ENCODE measurements at regions not wholly inside any gene's neighbourhood (a gene's known extent, or its start where the extent isn't known, plus 50 kb on each side); places are given as distances from the start of the nearest gene placed in this dataset.
A peak's percentile ranks its signal among the peaks of the same experiment; 100 is the strongest.

DNA sequence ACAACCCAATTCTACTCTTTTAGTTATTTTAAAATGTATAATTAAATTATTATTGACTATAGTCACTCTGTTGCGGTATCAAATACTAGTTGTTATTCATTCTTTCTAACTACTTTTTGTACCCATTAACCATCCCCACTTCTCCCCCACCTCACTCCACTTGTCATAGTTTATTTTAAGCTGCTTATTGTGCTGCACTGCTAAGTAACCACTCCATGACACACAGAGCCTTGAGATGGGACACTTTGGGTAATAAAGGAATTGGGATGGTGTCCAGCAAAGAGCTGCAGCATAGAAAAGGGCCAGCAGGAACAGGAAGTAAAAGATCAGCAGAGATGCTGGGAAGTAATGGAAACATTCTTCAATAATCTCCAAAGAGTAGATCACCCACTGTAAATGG, 123.0 kb downstream of the RPS29 start:
- no peak for DNase-seq

DNA sequence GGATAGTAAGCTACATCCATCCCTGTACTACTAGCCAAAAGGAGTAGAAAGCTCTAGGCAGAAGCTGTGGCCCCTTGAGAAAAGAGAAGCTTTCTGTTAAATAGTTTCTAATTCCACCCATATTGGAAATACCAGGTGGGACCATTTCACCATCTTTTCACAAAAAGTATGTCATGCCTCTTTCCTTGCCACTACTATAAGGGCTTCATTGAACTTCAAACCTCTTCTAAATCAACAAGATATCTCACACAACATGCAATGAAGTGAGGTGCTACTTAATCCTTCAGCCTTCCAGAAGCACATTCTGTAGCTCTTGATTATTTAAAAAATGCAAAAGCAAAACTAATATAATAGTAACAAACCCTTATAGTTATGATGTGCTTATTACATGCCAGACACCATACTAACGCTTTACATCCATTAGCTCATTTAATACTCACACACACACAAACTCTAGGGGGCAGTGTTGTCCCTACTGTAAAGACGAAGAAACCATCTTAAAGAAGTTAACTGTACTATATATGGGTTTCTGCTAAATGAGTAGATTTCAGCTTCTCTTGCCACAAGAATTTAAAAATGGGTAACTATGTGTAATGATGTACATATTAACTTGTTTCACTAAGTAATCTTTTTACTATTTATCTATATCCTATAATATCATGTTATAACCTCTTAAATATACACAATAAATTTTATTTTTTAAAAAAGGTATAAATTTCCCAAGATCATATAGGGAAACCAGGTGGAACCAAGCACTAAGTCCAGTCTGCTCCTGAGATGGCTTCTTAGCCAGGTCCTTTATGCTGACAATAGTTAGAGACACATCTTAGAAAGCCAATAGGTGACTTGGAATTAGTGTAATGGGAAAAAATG, 124.4 kb downstream of the RPS29 start:
- DNase-seq: peak; percentile 59

DNA sequence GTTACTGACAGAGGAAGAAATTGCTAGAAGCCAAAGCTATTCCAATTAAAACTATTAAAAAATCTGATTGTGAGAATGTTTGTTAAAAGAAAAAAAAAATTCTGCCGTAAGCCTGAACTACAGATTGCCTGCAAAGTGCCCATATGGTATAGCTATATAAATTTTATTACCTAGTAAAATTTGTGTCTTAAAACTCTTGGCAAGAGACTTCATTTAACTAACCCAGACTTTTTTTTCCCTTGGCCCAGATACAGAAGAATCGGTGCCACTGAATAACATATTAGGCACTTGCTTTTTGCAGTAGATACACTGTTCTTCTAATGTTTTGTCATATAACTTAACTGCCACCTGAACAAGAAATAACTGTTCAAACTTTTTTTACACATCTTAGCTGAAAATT, 125.5 kb downstream of the RPS29 start:
- DNase-seq: no peak

DNA sequence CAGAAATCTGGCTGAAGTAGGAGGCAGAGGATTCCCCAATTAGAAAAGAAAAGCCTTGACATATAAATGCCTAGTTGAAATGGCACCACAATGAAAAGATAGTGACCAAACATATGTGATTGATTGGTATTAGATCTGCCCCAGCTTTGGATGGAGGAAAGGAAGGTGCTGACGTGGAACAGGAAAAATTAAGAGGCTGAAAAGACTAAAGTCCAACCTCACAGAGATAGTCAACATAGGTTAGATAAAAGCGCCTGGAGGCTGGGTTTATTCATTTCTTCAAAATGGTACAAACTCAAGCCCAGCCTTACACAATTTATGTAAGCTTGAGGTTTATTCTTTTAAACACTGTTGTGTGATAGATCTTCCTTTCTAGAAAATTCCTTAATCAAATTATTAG, 129.6 kb downstream of the RPS29 start:
- no peak for DNase-seq

DNA sequence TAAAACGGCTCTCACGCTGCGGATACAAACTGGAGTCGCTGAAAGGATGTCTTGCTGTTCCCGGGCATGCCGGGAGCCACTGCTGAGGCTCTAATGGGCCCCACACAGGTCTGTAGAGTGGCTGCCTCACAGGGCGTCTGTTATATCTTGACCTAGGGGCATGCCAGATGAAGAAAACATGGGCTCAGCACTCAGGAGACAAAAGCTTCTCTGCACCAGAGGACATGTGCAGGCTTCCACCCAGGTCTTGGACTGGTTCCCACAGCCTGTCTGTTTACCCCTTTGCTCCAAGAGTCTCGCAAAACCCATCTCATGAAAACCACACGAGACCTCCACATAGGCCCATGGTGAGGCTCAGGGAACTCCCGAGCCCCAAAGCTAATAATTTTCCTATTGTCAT, 134.2 kb downstream of the RPS29 start:
- DNase-seq: no peak

DNA sequence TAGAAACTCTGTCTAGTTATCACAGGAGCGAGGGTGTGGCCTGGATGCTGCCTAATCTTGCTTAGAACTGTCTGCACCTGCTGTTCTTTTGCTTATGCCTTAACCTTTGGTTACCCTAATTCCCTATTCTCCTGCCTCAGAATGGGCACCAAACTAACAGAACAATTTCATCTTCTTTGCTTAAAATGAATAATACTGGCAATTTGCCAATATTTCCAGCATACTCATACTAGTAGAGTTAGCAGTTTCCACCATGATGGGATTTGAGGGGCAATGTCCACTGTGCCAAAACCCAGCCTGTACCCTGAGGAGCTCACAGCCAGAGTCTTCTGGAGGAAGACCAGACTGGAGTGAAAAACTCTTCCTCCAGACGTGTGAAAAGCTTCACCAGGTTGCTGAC, 136.4 kb downstream of the RPS29 start:
- no peak for DNase-seq

DNA sequence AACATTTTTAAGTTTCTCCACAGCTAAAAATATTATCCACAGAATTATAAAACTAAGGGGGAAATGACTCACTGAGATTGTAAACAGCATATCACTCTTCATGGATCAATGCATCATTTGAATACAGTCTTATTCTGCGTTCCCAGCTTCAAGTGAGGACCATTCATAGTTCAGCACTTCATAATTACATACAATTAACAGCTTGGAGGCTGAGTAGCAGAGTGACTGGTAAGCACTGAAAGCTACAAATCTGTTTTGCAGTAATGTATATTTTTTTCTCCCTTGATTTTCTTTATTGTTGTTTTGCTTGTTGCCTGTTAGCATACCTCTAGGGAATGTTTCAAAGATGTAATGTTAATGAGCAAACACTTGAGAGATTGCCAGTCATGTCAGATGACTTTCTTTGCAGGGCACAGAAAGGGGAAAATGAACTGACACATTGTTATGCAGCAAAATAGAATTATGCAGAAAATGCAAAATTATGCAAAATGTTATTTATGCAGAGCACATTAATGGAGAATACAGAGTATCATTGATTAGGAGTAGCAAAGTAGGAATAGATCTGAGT, 138.6 kb downstream of the RPS29 start:
- DNase-seq: no peak

DNA sequence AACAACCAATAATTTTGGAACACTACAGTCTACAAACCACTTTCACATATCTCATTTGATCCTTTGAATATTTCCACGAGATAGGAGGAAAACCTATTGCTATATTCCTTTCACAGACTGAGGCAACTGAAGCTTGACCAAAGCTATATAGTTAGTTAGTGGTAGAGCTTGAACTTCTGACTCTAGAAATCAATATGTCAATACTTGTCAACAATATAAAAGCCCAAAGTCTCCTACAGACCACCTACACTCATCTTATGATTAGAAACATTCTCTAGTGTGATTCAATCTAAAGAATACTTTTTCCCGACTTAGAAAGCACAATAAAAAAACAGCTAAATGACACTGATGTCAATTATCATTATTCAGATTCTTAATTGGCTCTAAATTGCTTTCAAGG, 139.4 kb downstream of the RPS29 start:
- DNase-seq: no peak

DNA sequence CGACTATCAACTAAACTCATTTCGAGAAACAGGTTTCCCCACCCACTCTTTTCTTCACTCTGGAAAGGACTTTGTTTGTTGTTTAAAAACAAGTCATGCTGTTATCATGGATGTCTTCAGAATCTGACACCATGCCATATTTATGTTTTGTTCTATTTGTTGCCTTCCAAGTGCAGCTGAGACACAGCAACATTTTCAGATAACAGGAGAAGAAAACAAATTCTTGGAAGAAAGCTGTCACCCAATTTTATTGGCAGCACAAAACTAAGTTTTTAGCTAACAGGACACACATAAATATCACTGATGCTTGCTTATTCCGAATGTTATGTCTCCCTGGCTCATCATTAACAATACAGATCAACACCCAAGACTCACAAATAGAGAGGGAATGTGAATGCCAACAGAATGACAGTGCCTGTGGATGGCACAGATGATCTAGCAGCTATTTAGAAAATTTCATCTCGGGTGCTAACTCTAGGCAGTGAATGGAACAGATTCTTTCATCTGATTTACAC, 147.9 kb downstream of the RPS29 start:
- no peak for DNase-seq

DNA sequence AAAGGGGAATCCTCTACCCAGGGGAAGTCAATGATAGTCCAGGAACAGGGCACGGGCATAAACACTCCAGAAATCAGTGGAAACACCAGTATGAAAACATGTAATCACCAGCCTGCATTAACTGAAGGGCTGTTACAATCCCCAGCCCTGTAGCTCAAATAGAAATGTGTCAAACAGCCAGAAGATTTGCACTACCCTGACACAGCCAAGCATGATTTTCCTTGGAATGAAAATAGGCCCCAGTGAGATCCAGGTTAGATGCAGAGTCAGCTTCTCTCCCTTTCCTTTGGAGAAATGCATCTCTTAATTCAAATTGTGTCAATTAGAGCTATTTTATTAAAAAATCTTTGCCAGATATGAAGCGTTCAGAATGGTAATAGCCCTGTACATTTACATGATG, 158.1 kb downstream of the RPS29 start:
- no peak for DNase-seq

DNA sequence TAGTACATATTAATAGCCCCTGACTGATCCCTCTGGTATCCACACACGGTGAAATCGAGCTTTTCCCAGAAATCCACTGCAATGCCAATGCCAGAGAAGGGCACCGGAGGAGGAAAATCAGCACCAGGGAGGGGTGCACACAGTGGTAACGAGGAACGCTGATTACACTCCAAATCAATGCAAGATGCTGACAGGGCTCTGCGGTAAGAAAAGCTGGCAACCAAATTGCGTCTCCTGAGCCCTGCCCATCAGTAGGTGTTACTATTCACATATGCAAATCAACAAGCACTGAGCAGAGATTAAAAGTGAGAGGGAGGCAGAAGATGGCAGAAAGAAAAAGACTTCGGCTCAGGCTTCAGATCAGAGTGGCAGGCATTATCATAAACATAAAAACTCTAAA, 159.1 kb downstream of the RPS29 start:
- DNase-seq: no peak

DNA sequence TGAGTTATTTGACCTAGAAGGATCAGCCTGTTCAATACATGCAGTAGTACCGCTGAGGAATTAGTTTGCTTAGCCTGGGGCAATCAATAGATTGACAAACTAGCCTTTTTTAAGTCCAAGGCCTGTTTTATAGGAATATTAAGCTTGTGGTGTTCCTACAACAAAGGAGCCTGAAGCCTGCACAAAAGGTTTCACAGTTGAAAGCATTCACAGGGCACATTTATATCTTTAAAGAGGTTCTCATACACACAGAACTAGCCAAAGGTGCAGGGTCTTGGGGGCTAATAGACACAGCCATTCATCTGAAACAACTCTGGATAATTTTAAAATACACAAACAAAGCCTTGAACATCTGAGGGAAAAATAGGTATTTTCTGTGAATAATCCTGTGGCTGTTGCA, 160.3 kb downstream of the RPS29 start:
- no peak for DNase-seq

DNA sequence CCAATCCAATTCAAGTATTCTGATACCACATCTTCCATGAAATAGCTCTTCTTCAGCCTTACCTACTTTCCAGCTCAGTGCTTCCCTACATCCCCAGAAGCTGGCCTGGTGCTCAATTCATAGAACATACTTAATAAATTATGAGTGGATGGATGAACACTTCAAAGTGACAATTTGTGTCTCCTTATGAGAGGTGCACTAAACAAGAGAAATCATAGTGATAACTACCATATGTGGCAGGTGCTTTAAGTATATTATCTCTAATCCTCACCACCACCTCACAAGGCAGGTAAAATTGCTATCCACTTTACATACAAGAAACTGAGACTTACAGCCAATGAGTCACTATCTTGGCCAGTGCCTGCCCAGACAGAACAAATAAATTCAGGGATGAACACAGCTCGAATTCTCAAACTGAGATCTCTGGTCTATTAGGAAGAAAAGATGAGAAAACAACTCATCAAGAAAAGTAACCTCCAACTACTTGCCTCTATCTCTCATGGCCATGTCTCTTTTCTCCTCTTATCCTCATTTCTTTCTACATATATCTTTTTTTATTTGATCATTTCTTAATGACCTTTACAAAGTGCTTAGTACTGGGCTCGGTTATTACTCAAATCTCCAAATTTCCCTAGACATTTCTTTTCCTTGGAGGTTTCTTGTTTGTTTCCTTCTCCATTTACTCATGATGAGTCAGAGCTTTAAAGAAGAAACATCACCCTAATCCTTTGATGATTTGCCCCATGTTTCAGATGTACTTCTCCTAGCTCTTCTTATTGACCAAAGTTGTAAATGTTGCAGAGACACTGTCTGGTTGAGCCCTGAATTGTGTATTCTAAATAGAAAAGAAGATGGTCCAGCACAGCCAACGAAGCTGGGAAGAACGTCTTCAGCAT, 161.5 kb downstream of the RPS29 start:
- DNase-seq: no peak

DNA sequence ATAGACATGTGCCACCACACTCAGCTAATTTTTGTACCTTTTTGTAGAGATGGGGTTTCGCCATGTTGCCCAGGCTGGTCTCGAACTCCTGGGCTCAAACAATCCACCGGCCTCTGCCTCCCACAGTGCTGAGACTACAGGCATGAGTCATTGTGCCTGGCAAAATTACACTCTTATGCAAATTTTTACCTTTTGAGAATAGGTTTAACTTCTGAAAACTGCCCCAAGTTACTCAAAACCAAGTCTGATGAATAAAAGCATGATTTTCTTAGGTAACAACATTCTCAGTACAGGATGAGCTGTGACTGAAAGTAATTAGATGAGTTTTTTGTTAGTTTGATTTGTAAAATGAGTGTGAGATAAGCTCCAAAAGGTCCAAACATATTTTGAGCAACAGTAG, 166.0 kb downstream of the RPS29 start:
- no peak for DNase-seq

DNA sequence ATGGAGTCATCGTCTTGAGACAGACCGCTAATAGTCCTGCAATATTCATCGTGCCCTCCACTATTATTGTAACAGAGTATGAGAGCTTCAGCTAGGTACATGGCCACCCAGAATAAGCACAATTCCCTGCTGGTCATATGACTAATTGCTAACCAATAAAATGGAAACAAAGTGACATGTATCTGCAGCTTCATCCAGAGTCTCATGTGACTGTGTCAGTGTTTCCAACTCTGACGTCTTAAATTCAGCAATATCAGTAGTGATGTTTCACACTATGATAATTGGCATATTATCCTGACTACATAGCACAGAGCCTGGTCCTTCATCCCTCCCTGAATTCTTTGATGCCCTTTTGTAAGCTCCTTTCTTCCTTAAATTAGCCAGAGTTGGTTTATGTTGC, 167.4 kb downstream of the RPS29 start:
- no peak for DNase-seq

DNA sequence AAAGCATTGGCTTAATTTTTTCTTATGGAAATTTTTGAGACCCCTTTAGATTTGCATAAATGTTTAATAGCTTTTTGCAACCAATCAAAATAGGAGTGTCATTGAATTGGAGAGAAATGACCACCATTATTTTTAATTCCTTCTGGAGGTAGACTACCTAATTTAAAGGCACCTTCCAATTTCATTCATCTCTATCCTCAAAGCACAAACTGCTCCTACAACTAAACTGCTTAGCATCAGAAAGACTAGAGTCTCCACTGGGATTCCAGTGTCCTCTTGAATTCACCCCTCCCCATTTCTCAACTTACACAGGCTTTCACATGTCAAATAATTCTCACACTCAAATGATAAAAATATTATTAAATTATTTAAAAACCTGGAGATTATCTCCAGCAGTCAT, 168.4 kb downstream of the RPS29 start:
- no peak for DNase-seq

DNA sequence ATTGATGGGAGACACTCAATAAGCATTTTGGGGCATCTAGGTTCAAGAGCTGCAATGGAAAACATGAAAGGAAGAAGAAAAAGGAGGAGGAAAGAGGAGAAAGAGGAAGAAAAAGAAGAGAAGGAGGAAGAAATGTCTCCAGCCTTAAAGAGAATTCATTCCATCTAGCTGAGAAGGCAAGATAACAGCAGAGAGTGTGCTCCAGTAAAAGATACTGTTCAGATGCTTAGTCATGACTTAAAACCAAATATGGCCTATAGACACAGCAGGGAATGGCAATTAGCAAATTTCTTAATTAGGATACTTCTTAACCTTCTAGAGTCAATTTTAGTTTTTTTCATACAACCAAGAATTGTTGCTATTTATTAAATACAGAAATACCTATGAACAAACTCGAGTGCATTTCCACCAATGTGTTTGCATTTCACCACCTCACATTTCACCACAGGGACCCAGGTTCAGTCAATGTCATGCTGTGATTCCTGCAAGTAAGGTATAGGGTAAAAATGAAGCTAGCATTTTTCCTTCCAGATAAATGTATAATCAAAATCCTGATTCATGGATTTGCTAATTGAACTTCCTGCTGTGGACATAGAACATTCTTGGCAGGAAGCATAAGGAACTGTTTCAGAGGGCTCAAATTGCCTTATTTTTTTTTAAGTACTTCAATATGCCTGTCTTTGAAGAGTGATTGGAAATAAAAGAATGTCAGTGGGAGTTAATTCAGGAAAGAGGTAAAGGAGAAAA, 177.8 kb downstream of the RPS29 start:
- no peak for DNase-seq

DNA sequence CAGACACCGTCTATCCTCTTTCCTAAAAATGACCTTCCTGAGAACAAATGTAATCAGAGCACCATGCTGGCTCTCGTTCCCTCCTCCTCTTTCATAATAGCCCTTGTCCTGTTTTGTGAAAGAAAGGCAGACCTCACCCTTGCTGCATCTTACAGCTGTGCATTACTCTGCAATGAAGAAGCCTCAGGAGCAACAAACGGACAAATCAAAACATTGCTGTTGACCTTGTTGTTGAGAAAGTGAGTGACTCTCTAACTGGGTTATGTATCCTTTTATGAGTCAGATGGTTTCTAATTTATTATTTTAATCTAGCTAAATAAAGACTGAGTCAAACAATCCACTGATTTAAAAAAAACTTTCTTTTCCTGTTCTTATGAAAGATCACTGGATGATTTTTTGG, 180.9 kb downstream of the RPS29 start:
- no peak for DNase-seq

DNA sequence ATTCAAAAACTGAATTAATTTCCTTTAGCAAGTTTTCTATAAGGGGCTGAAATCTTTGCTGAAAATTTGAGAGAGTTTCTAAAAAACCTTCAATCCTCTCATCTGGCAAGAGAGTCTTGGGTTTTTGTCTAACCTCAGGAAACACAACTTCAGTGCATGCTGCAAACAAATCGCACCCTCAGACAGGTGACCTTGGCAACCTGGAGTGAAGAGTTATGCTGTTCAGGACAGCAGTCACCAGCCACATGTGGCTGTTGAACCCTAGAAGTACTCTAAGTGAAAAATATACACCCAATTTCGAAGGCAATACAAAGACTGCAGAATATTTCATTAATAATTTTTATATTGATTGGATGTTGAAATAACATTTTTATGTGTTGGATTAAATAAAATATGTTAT, 184.8 kb downstream of the RPS29 start:
- no peak for DNase-seq

DNA sequence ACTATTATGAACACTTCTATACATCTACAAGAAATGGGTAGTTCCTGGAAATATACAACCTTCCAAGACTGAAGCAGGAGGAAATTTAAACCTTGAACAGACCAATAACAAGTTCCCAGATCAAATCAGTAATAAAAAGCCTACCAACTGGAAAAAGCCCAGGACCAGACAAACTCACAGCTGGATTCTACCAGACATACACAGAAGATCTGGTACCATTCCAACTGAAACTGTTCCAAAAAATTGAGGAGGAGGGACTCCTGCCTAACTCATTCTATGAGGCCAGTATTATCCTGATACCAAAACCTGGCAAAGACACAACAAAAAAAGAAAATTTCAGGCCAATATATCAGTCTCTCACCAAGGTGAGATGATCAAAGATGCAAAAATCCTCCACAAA, 189.4 kb downstream of the RPS29 start:
- DNase-seq: no peak

DNA sequence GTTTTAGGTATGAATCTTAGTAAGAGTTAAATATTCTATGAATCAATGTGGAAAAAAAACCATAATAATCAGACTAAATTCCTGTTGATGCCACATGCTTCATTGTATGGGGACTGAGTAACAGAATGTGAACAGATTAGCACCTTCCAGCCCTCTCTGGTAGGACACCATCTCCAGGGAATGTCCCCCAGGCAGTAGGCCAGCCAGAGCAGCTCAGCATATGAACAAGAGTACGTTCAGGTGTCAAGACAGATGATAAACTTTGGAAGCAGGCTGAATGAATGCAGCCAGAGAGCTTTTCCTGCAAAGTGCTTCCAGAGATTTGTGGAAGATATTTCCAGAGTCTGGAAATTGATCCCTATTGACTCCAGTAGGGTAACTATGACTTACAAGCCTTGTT, 204.4 kb downstream of the RPS29 start:
- no peak for DNase-seq

DNA sequence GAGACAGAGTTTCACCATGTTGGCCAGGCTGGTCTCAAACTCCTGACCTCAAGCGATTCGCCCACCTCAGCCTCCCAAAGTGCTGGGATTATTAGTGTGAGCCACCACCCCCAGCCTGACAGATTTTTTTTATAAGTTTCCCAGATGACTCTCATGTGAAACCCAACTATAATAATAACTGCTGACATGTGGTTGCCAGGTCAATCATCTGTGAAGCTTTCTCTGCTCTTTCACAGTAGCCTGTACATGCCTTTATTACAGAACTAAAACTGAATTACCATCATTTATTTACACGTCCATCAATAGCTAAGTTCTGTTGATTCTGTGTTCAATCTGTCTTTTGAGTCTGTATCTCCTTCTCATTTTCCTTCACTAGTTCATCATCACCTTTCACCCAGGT, 218.5 kb downstream of the RPS29 start:
- no peak for DNase-seq

DNA sequence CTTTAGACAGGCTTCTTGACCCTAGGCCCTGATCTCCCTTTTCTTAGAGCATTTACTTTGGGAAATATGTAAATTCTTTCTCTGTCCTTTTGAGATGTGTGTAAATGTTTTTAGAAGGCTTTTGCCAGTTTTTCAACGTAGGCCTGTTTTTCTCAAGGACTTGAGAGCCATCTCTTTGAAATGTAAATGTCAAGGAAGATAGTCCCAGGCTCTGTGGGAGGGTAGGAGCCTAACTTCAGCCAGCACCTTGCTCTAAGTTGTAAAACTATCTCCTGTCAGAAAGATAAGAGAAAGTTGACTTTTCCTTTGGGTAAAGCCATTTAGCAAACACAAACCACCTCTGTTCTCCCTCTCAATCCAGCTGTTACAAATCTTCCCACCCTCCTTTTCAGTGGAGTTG, 219.8 kb downstream of the RPS29 start:
- DNase-seq: no peak

All from NCI-H1092 (cell line).